GM12878 (cell line): ENCODE measurements at regions not wholly inside any gene's neighbourhood (a gene's known extent, or its start where the extent isn't known, plus 50 kb on each side); places are given as distances from the start of the nearest gene placed in this dataset.

ENCODE experiments used
- ATAC-seq: fragments of 200-7000 bp; cut with Tn5 transposase; 3 replicates; pipeline ENCODE4 v1.9.1; 2020; ENCODE audit warnings: mild to moderate bottlenecking, moderate library complexity
- BruUV-seq: library from RNA; stranded (reverse); fragments of 400-500 nt; replicated peaks from 2 replicates; lab custom pipeline; 2021; lab: Mats Ljungman, UMichigan
- CTCF ChIA-PET: fragments of 300-600 bp; sonication (Branson Sonifier 250); formaldehyde crosslinking; extraction: SDS; loops from one replicate; lab custom pipeline; 2021; ENCODE audit warnings: inconsistent platforms; lab: Yijun Ruan, JAX
- POLR2A ChIA-PET: fragments of 350-600 bp; formaldehyde crosslinking; extraction: SDS; loops from one replicate; lab custom pipeline; 2021; ENCODE audit warnings: inconsistent platforms; lab: Charles Lee
- RAD21 ChIA-PET: fragments of 300-600 bp; sonication (Branson Sonifier 250); formaldehyde crosslinking; loops from one replicate; lab custom pipeline; 2023; ENCODE audit warnings: antibody characterized with exemption; ENCODE audit not compliant: unreplicated experiment; lab: Charles Lee
- SMC1A ChIA-PET: fragments of 300-600 bp; sonication (Branson Sonifier 250); formaldehyde crosslinking; loops from one replicate; lab custom pipeline; 2023; ENCODE audit not compliant: unreplicated experiment, uncharacterized antibody; lab: Charles Lee
- DNase-seq: peaks from one replicate; pipeline ENCODE4 v3.0.0-alpha.2; 2011; ENCODE audit warnings: low read depth, low spot score
- FAIRE-seq: peaks from 3 replicates; lab custom pipeline; 2011; peaks lifted over from hg19 to GRCh38; lab: Jason Lieb, UNC
- H2AFZ ChIP-seq: 2 replicates; pipeline ENCODE4 v1.6.0; 2011; ENCODE audit warnings: low read depth, low read length, control low read depth; ENCODE audit not compliant: control insufficient read depth
- H3K27ac ChIP-seq: 2 replicates; pipeline ENCODE4 v1.5.1; 2011; ENCODE audit warnings: control low read depth; ENCODE audit not compliant: control insufficient read depth, insufficient read depth
- H3K27me3 ChIP-seq, 2 experiments: replicated peaks in 1 of 2; 2 replicates each; pipeline versions ENCODE4 v1.6.0 to v1.6.1; 2011; ENCODE audit warnings: low read length in 1 of 2; ENCODE audit not compliant: control insufficient read depth in 2 of 2, insufficient read depth in 2 of 2
- H3K36me3 ChIP-seq, 2 experiments: 2 replicates each; pipeline ENCODE4 v1.5.1; 2011; ENCODE audit warnings: low read length in 1 of 2; ENCODE audit not compliant: control insufficient read depth in 2 of 2, insufficient read depth in 2 of 2
- H3K4me1 ChIP-seq: 2 replicates; pipeline ENCODE4 v1.6.1; 2011; ENCODE audit warnings: mild to moderate bottlenecking, low read length, moderate library complexity, mixed read lengths; ENCODE audit not compliant: control insufficient read depth, insufficient read depth
- H3K4me2 ChIP-seq: 2 replicates; pipeline ENCODE4 v1.6.0; 2011; ENCODE audit warnings: control low read depth; ENCODE audit not compliant: control insufficient read depth, insufficient read depth
- H3K4me3 ChIP-seq: fragments of 200-600 bp; sonication (generic); 2 replicates; pipeline ENCODE4 v1.5.1; 2016
- H3K79me2 ChIP-seq: 2 replicates; pipeline ENCODE4 v1.6.0; 2011; ENCODE audit warnings: low read length; ENCODE audit not compliant: control insufficient read depth, insufficient read depth
- H3K9ac ChIP-seq: 2 replicates; pipeline ENCODE4 v1.8.0; 2011; ENCODE audit warnings: low read length, control low read depth, mixed read lengths; ENCODE audit not compliant: control insufficient read depth, insufficient read depth
- H3K9me3 ChIP-seq: replicated peaks from 3 replicates; pipeline ENCODE4 v1.5.1; 2011; ENCODE audit warnings: mild to moderate bottlenecking, low read length; ENCODE audit not compliant: control insufficient read depth, insufficient read depth
- H4K20me1 ChIP-seq: 2 replicates; pipeline ENCODE4 v1.6.0; 2011; ENCODE audit not compliant: control insufficient read depth, insufficient read depth
- BHLHE40 ChIP-seq, 2 experiments: fragments of 450-650 bp in 1 of 2; IDR thresholded peaks; 2 replicates each; pipeline ENCODE4 v1.6.1; 2011 to 2017; ENCODE audit warnings: low read depth in 2 of 2, borderline replicate concordance in 1 of 2, improper control_type of control experiment in 1 of 2, low read length in 1 of 2, mild to moderate bottlenecking in 1 of 2
- CHD1 ChIP-seq: IDR thresholded peaks from 2 replicates; pipeline ENCODE4 v1.6.1; 2012; ENCODE audit warnings: low read depth, low read length, improper control_type of control experiment
- ETV6 ChIP-seq, 2 experiments: fragments of 450-650 bp in 1 of 2; IDR thresholded peaks in 1 of 2; conservative IDR thresholded peaks in 1 of 2; 2 replicates each; pipeline ENCODE4 v1.6.1; 2014; ENCODE audit warnings: antibody characterized with exemption in 1 of 2, borderline replicate concordance in 1 of 2, low read depth in 1 of 2, mild to moderate bottlenecking in 1 of 2, moderate library complexity in 1 of 2
- EZH2 ChIP-seq: IDR thresholded peaks from 2 replicates; pipeline ENCODE4 v1.6.1; 2012; ENCODE audit warnings: low read depth, mild to moderate bottlenecking, control low read depth, inconsistent platforms, low read length, borderline replicate concordance; ENCODE audit not compliant: control insufficient read depth
- FOXK2 ChIP-seq: fragments of 450-650 bp; IDR thresholded peaks from 2 replicates; pipeline ENCODE4 v1.6.1; 2017; ENCODE audit warnings: mild to moderate bottlenecking, moderate library complexity
- NFXL1 ChIP-seq: fragments of 450-650 bp; IDR thresholded peaks from 2 replicates; pipeline ENCODE4 v1.6.1; 2017; ENCODE audit warnings: antibody characterized with exemption, mild to moderate bottlenecking, borderline replicate concordance
- NFYB ChIP-seq: IDR thresholded peaks from 2 replicates; pipeline ENCODE4 v1.6.1; 2011; ENCODE audit warnings: low read depth, mild to moderate bottlenecking, low read length, improper control_type of control experiment, moderate library complexity; ENCODE audit not compliant: insufficient read depth
- SREBF2 ChIP-seq: IDR thresholded peaks from 2 replicates; pipeline ENCODE4 v1.6.1; 2012; ENCODE audit warnings: mild to moderate bottlenecking, low read length
- SUPT20H ChIP-seq: IDR thresholded peaks from 2 replicates; pipeline ENCODE4 v1.6.1; 2011; ENCODE audit warnings: low read depth, mild to moderate bottlenecking, low read length, moderate library complexity, borderline replicate concordance; ENCODE audit not compliant: control insufficient read depth
- ZNF207 ChIP-seq: fragments of 450-650 bp; IDR thresholded peaks from 2 replicates; pipeline ENCODE4 v1.6.1; 2014; ENCODE audit warnings: antibody characterized with exemption, mild to moderate bottlenecking, borderline replicate concordance
- WGBS: methylation state at CpG from one replicate; pipeline ENCODE4 v1.1.6; 2016; ENCODE audit warnings: low lambda C conversion rate; ENCODE audit not compliant: insufficient replicate concordance, insufficient coverage; ENCODE audit errors: missing lambda C conversion rate; 5-methylcytosine and 5-hydroxymethylcytosine counted together
- in situ Hi-C: fragments of 300-500 bp; cut with MboI; formaldehyde crosslinking; loops from 9 replicates; pipeline ENCODE4 v1.14.3; 2018; ENCODE audit warnings: mixed read lengths
- intact Hi-C: fragments of 100-400 bp; cut with micrococcal nuclease; formaldehyde crosslinking; loops from one replicate; pipeline ENCODE4 v1.14.2; 2022; ENCODE audit not compliant: unreplicated experiment
- TF ChIP-seq, protein P1 (sequence below): fragments of 150-350 bp; IDR thresholded peaks from 2 replicates; pipeline ENCODE4 v1.6.1; 2016; ENCODE audit warnings: low read depth, low read length

DNA sequence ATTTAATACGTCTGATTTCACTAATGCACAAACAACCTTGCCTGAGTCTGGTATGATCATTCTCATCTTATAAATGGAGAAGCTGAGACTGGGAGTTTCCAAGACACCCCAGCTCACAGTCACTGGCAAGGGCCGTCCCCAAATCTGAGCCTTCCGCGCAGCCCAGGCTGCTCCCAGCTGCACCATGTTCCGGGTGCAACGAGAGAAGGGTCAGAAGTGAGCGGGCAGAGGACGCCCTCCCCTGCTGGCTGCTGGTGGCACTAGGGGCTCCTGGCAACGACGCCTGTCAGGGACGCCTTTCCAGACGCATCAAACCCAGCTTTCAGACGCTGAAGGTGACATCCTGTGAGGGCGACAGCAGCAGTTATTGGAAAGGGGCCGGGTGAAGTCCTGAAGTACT lies 115.3 kb upstream of the PROKR2 start:
- Histone ChIP-seq H3K4me2 (no peak overlapping the region), H3K4me1 (no peaks in the 10 kb centered on the region), H3K9me3 (no peaks in the 10 kb centered on the region), H3K27ac (no peak overlapping the region), H2AFZ (no peak overlapping the region), H3K36me3 (no peaks in the 10 kb centered on the region), H3K27me3 (peaks cover 0 to 2% of the 10 kb centered on the region in 2 experiments; a peak in 2 of 4 replicates)
- intact Hi-C loops (no loop called here), in situ Hi-C loops (no loop called here)
- RAD21 ChIA-PET: interaction anchor here (3.0 kb wide), 1 partner anchor 16 kb away, joined by 6 read pairs; no protein-coding TSS in a partner anchor
- 47% methylated on average over 15 of the region's 15 CpGs for WGBS
- no peak for DNase-seq
- SMC1A ChIA-PET: interaction anchor here (1.9 kb wide), 1 partner anchor 16 kb away, joined by 4 read pairs; no protein-coding TSS in a partner anchor
- CTCF ChIA-PET: interaction anchor here (0.8 to 1.8 kb wide), 3 partner anchors 16 to 17 kb away, joined by 3 to 7 read pairs (median 5); no protein-coding TSS in a partner anchor
- TF ChIP-seq FOXK2 (no peak), ETV6 (conservative IDR thresholded peaks at IDR 0.05 in 1 of 2, IDR thresholded peaks at IDR 0.05 in 1 of 2; ENCODE audit: borderline replicate concordance in 1 of 2, low read depth in 1 of 2) (no peak), EZH2 (no peak)
- TF ChIP-seq, all 136 proteins: peak for 0
- Histone ChIP-seq H4K20me1 (no peaks in the 10 kb centered on the region), H3K4me3 (no peak overlapping the region), H3K9ac (no peak overlapping the region), H3K79me2 (no peaks in the 10 kb centered on the region)
- FAIRE-seq (no peak), ATAC-seq (no peak)
- no TSS peak for BruUV-seq
- POLR2A ChIA-PET: no interaction called here

DNA sequence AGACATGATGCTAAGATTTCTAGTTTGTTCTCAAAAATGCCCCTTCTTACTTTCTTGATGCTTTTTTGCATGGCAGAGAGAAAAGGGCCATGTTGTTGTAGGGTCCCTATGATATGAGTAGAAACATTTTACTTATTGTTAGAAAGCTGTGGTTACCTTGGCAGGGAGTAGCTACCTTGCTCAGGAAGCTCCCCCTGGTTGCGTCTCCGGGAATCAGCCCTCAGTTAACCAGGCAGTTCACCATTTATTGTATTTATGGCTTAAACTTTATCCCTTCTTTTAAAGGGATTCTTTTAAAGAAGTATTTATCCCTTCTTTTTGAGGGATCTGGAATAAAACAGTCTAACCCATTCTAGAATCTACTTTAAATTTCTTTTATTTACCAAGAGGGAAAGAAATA lies 113.9 kb upstream of the PROKR2 start:
- ChIA-PET SMC1A (no interaction called here), CTCF (interaction anchor here (1.4 to 1.8 kb wide), 3 partner anchors 9 to 18 kb away, joined by 3 to 7 read pairs (median 4); no protein-coding TSS in a partner anchor), RAD21 (no interaction called here), POLR2A (no interaction called here)
- TF ChIP-seq NFYB: no peak
- no peak for TF ChIP-seq CHD1
- TF ChIP-seq, protein P1, sequence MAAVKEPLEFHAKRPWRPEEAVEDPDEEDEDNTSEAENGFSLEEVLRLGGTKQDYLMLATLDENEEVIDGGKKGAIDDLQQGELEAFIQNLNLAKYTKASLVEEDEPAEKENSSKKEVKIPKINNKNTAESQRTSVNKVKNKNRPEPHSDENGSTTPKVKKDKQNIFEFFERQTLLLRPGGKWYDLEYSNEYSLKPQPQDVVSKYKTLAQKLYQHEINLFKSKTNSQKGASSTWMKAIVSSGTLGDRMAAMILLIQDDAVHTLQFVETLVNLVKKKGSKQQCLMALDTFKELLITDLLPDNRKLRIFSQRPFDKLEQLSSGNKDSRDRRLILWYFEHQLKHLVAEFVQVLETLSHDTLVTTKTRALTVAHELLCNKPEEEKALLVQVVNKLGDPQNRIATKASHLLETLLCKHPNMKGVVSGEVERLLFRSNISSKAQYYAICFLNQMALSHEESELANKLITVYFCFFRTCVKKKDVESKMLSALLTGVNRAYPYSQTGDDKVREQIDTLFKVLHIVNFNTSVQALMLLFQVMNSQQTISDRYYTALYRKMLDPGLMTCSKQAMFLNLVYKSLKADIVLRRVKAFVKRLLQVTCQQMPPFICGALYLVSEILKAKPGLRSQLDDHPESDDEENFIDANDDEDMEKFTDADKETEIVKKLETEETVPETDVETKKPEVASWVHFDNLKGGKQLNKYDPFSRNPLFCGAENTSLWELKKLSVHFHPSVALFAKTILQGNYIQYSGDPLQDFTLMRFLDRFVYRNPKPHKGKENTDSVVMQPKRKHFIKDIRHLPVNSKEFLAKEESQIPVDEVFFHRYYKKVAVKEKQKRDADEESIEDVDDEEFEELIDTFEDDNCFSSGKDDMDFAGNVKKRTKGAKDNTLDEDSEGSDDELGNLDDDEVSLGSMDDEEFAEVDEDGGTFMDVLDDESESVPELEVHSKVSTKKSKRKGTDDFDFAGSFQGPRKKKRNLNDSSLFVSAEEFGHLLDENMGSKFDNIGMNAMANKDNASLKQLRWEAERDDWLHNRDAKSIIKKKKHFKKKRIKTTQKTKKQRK: no peak
- no peak for TF ChIP-seq SREBF2
- TF ChIP-seq NFXL1: no peak
- TF ChIP-seq BHLHE40 (IDR thresholded peaks at IDR 0.05; ENCODE audit: borderline replicate concordance in 1 of 2, low read depth in 2 of 2, low read length in 1 of 2): no peak
- TF ChIP-seq SUPT20H: no peak
- no peak for TF ChIP-seq ZNF207
- no peak for ATAC-seq
- no peak overlapping the region for H3K4me3 ChIP-seq
- H2AFZ ChIP-seq: no peak overlapping the region
- DNase-seq: no peak
- no peaks in the 10 kb centered on the region for H3K9me3 ChIP-seq
- intact Hi-C loops: no loop called here
- in situ Hi-C loops: no loop called here
- H3K79me2 ChIP-seq: no peaks in the 10 kb centered on the region
- 0 out of 4 replicates have a peak, but pooled peaks cover 0 to 2% of the 10 kb centered on the region in 2 experiments for H3K27me3 ChIP-seq
- H3K9ac ChIP-seq: no peak overlapping the region
- no peak for FAIRE-seq
- no peak overlapping the region for H3K27ac ChIP-seq
- BruUV-seq: no TSS peak
- no peaks in the 10 kb centered on the region for H3K4me1 ChIP-seq
- H3K4me2 ChIP-seq: no peak overlapping the region
- H4K20me1 ChIP-seq: no peaks in the 10 kb centered on the region
- WGBS: 38% methylated on average over 2 of the region's 2 CpGs
- no peaks in the 10 kb centered on the region for H3K36me3 ChIP-seq
